ENCODE measurements at regions not wholly inside any gene's neighbourhood (a gene's known extent, or its start where the extent isn't known, plus 50 kb on each side); places are given as distances from the start of the nearest gene placed in this dataset.

DNA sequence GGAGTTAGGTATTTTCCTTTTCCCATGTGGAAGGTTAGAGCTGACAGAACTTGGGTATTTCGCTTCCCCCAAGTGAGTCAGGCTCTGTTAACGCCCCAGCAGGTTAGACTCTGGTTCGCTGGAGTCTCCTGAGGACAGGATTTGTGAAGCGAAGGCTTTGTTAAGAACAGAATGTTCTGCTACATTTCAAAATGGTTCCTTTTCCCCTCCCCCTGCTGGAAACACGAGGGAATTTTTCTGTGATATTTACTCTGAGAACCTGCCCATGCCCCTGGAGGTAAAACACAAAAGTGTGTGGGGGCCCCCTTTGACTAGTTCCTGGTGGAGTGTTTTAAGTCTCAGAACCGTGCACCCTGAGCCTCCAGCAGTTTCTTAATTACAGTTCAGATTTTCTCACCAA lies 731.4 kb upstream of the CITED2 start:
- TF ChIP-seq CTCF (IDR thresholded peaks at IDR 0.05) (peak in 1 of 6 experiments; percentile 38), POLR2A (IDR thresholded peaks at IDR 0.05) (no peak)
